ENCODE measurements at regions not wholly inside any gene's neighbourhood (a gene's known extent, or its start where the extent isn't known, plus 50 kb on each side); places are given as distances from the start of the nearest gene placed in this dataset.

GRCh38 chr14:104299993-104300761 is 161.8 kb downstream of the KIF26A start:
- Histone ChIP-seq H3K27me3 (replicated peaks in 1 of 2; ENCODE audit: control insufficient read depth in 2 of 2, extremely low read depth in 1 of 2, insufficient read depth in 2 of 2, low read length in 1 of 2) (peaks cover 0 to 31% of the 10 kb centered on the region in 2 experiments), H3K4me1 (ENCODE audit: control insufficient read depth in 1 of 2, extremely low read depth in 1 of 2, insufficient read depth in 2 of 2, low read length in 2 of 2) (no peaks in the 10 kb centered on the region), H3K27ac (ENCODE audit: low read length) (no peak overlapping the region), H3K9me3 (no peaks in the 10 kb centered on the region), H3K4me3 (ENCODE audit: control insufficient read depth in 1 of 2, extremely low read depth in 1 of 2, low read length in 1 of 2) (no peak overlapping the region), H3K36me3 (ENCODE audit: control insufficient read depth in 2 of 2, extremely low read depth in 1 of 2, insufficient read depth in 1 of 2, low read length in 1 of 2) (no peaks in the 10 kb centered on the region)
- Mint-ChIP-seq H3K4me3 (no peak overlapping the region), H3K9me3 (no peaks in the 10 kb centered on the region), H3K36me3 (no peaks in the 10 kb centered on the region), H3K4me1 (peaks cover 0 to 5% (median 0%) of the 10 kb centered on the region in 3 donors), H3K27me3 (peaks cover 0 to 9% of the 10 kb centered on the region in 2 donors), H3K27ac (no peak overlapping the region)
- ChIA-PET CTCF (no interaction called here), POLR2A (no interaction called here)
- 81% methylated on average over 21 of the region's 28 CpGs for WGBS (ENCODE audit: insufficient coverage)
- DNase-seq (no peak), ATAC-seq (replicated peaks in 1 of 4) (no peak)

- Histone ChIP-seq H3K36me3 (ENCODE audit: control insufficient read depth in 2 of 2, extremely low read depth in 1 of 2, insufficient read depth in 1 of 2, low read length in 1 of 2) (no peaks in the 10 kb centered on the region), H3K9me3 (no peaks in the 10 kb centered on the region), H3K4me3 (ENCODE audit: control insufficient read depth in 1 of 2, extremely low read depth in 1 of 2, low read length in 1 of 2) (no peak overlapping the region), H3K27me3 (replicated peaks in 1 of 2; ENCODE audit: control insufficient read depth in 2 of 2, extremely low read depth in 1 of 2, insufficient read depth in 2 of 2, low read length in 1 of 2) (peaks cover 0 to 33% of the 10 kb centered on the region in 2 experiments), H3K27ac (ENCODE audit: low read length) (no peak overlapping the region), H3K4me1 (ENCODE audit: control insufficient read depth in 1 of 2, extremely low read depth in 1 of 2, insufficient read depth in 2 of 2, low read length in 2 of 2) (no peaks in the 10 kb centered on the region)
- peaks cover 0 to 2% of the 10 kb centered on the region in 2 donors for H3K27me3 Mint-ChIP-seq
- POLR2A ChIA-PET, result no interaction called here
- ATAC-seq (replicated peaks in 1 of 4) (no peak), DNase-seq (no peak)
- H3K4me1 Mint-ChIP-seq, result peaks cover 0 to 5% (median 0%) of the 10 kb centered on the region in 3 donors
- CTCF ChIA-PET, result no interaction called here
- H3K4me3 Mint-ChIP-seq, result peak overlapping the region in 1 of 3 donors; percentile 13
- H3K27ac Mint-ChIP-seq, result no peak overlapping the region
- WGBS (ENCODE audit: insufficient coverage), result 91% methylated on average over 16 of the region's 29 CpGs
- no peaks in the 10 kb centered on the region for H3K36me3 Mint-ChIP-seq
- H3K9me3 Mint-ChIP-seq, result no peaks in the 10 kb centered on the region
Measured at GRCh38 chr14:104301731-104302460, 163.5 kb downstream of the KIF26A start.

DNA sequence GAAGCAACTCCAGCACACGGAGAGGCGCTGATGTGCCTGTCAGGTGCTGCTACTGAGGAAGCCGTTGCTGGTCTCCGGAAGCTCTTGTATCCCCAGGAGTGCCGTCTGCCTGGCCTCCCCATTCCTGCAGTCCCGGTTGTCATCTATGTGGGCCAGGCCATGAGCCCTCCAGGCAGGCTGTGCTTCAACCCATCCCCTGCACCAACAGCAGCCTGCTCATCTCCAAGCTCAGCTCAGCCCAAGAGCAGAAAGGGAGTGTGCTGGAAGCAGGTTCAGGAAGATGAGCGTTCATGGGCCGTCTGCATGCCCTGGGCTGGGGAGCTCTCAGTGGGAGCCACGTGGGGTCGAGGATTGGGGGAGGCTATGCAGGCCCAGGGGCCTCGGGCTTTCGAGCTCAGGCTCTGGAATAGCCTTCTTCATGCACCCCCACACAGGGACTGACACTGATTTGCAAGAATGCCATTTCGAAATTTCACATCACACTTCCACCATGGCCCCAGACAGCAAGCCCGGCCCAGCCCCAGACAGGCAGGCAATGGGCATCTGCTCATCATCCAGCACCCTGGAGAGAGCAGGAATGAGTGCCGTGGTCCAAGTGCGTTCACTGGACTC is 164.5 kb downstream of the KIF26A start:
- no peak for ATAC-seq (replicated peaks in 1 of 4)
- H3K27me3 ChIP-seq (replicated peaks in 1 of 2; ENCODE audit: control insufficient read depth in 2 of 2, extremely low read depth in 1 of 2, insufficient read depth in 2 of 2, low read length in 1 of 2), result peaks cover 0 to 36% of the 10 kb centered on the region in 2 experiments
- H3K36me3 ChIP-seq (ENCODE audit: control insufficient read depth in 2 of 2, extremely low read depth in 1 of 2, insufficient read depth in 1 of 2, low read length in 1 of 2), result no peaks in the 10 kb centered on the region
- POLR2A ChIA-PET, result no interaction called here
- H3K4me1 ChIP-seq (ENCODE audit: control insufficient read depth in 1 of 2, extremely low read depth in 1 of 2, insufficient read depth in 2 of 2, low read length in 2 of 2), result no peaks in the 10 kb centered on the region
- peaks cover 0 to 2% of the 10 kb centered on the region in 2 donors for H3K27me3 Mint-ChIP-seq
- H3K9me3 Mint-ChIP-seq, result no peaks in the 10 kb centered on the region
- H3K27ac ChIP-seq (ENCODE audit: low read length), result no peak overlapping the region
- no peak for DNase-seq
- H3K36me3 Mint-ChIP-seq, result no peaks in the 10 kb centered on the region
- peaks cover 0 to 5% (median 0%) of the 10 kb centered on the region in 3 donors for H3K4me1 Mint-ChIP-seq
- H3K4me3 Mint-ChIP-seq, result no peak overlapping the region
- 79% methylated on average over 13 of the region's 16 CpGs for WGBS (ENCODE audit: insufficient coverage)
- H3K27ac Mint-ChIP-seq, result no peak overlapping the region
- H3K4me3 ChIP-seq (ENCODE audit: control insufficient read depth in 1 of 2, extremely low read depth in 1 of 2, low read length in 1 of 2), result no peak overlapping the region
- CTCF ChIA-PET, result no interaction called here
- H3K9me3 ChIP-seq, result no peaks in the 10 kb centered on the region

- no peak overlapping the region for H3K27ac Mint-ChIP-seq
- Histone ChIP-seq H3K36me3 (ENCODE audit: control insufficient read depth in 2 of 2, extremely low read depth in 1 of 2, insufficient read depth in 1 of 2, low read length in 1 of 2) (no peaks in the 10 kb centered on the region), H3K4me3 (ENCODE audit: control insufficient read depth in 1 of 2, extremely low read depth in 1 of 2, low read length in 1 of 2) (no peak overlapping the region), H3K4me1 (ENCODE audit: control insufficient read depth in 1 of 2, extremely low read depth in 1 of 2, insufficient read depth in 2 of 2, low read length in 2 of 2) (no peaks in the 10 kb centered on the region), H3K27me3 (replicated peaks in 1 of 2; ENCODE audit: control insufficient read depth in 2 of 2, extremely low read depth in 1 of 2, insufficient read depth in 2 of 2, low read length in 1 of 2) (peaks cover 0 to 37% of the 10 kb centered on the region in 2 experiments), H3K27ac (ENCODE audit: low read length) (no peak overlapping the region), H3K9me3 (no peaks in the 10 kb centered on the region)
- 84% methylated on average over 23 of the region's 29 CpGs for WGBS (ENCODE audit: insufficient coverage)
- ATAC-seq (replicated peaks in 1 of 4), result no peak
- POLR2A ChIA-PET, result no interaction called here
- no peaks in the 10 kb centered on the region for H3K9me3 Mint-ChIP-seq
- H3K4me1 Mint-ChIP-seq, result peaks cover 0 to 5% (median 0%) of the 10 kb centered on the region in 3 donors
- DNase-seq, result no peak
- H3K36me3 Mint-ChIP-seq, result no peaks in the 10 kb centered on the region
- no peak overlapping the region for H3K4me3 Mint-ChIP-seq
- peaks cover 0 to 2% of the 10 kb centered on the region in 2 donors for H3K27me3 Mint-ChIP-seq
- CTCF ChIA-PET, result no interaction called here
Measured at GRCh38 chr14:104303705-104304425, 165.5 kb downstream of the KIF26A start.

DNA sequence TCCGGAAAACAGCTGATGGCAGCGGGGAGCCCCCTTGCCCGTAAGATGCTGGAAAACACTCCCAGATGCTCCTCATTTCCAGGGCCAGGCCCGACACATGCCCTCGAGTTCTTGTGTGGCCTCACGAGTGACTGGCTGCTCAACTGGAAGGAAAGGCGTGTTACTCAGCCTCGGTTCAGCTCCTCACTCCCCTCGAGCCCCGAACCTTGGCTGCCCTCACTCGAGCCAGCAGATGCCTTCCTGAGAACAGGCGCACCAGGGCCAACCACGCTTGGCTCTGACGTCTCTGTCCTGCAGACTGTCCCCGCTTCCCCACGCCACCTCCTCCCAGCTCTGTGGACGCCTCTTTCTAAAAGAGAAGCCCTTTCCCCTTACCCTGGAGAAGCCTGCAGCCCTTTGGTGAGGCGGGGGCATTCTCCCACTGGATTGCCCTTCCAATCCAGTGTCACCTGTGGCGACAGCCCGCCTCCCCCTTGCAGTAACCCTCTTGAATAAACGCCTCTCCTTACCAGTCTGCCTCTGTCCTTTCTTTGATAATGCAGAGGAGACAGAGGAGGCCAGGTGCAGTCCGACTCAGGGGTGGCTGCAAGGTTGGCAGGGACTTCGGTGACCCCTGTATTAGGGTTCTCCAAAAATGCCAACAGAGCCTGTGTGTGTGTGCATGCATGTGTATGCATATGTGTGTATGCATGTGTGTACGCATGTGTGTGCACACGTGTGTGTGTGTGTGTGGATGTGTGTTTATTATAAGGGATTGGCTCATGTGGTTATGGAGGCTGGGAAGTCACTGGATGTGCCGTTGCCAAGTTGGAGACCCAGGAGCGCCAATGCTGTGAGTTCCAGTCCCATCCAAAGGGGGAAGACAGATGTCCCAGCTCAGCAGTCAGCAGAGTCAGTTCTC is 166.3 kb downstream of the KIF26A start:
- Mint-ChIP-seq H3K4me3 (no peak overlapping the region), H3K9me3 (no peaks in the 10 kb centered on the region), H3K4me1 (peaks cover 0 to 5% (median 0%) of the 10 kb centered on the region in 3 donors), H3K27ac (no peak overlapping the region), H3K27me3 (peaks cover 0 to 2% of the 10 kb centered on the region in 2 donors), H3K36me3 (no peaks in the 10 kb centered on the region)
- no peak for DNase-seq
- peaks cover 0 to 40% of the 10 kb centered on the region in 2 experiments for H3K27me3 ChIP-seq (replicated peaks in 1 of 2; ENCODE audit: control insufficient read depth in 2 of 2, extremely low read depth in 1 of 2, insufficient read depth in 2 of 2, low read length in 1 of 2)
- WGBS (ENCODE audit: insufficient coverage), result 81% methylated on average over 25 of the region's 27 CpGs
- no peak overlapping the region for H3K27ac ChIP-seq (ENCODE audit: low read length)
- no peak for ATAC-seq (replicated peaks in 1 of 4)
- ChIA-PET POLR2A (no interaction called here), CTCF (no interaction called here)
- no peaks in the 10 kb centered on the region for H3K9me3 ChIP-seq
- H3K36me3 ChIP-seq (ENCODE audit: control insufficient read depth in 2 of 2, extremely low read depth in 1 of 2, insufficient read depth in 1 of 2, low read length in 1 of 2), result no peaks in the 10 kb centered on the region
- no peaks in the 10 kb centered on the region for H3K4me1 ChIP-seq (ENCODE audit: control insufficient read depth in 1 of 2, extremely low read depth in 1 of 2, insufficient read depth in 2 of 2, low read length in 2 of 2)
- H3K4me3 ChIP-seq (ENCODE audit: control insufficient read depth in 1 of 2, extremely low read depth in 1 of 2, low read length in 1 of 2), result no peak overlapping the region
